Effector memory CD4-positive, alpha-beta T cell (primary cell): ENCODE measurements at regions not wholly inside any gene's neighbourhood (a gene's known extent, or its start where the extent isn't known, plus 50 kb on each side); places are given as distances from the start of the nearest gene placed in this dataset.

Experiments used
- DNase-seq, 3 donors: peaks; one replicate each; pipeline ENCODE4 v3.0.0-alpha.2; 2020
- H3K27ac ChIP-seq: 2 replicates; pipeline ENCODE4 v1.7.0; 2013; ENCODE audit warnings: mild to moderate bottlenecking, low read length, moderate library complexity; ENCODE audit not compliant: insufficient read depth, poor library complexity, severe bottlenecking
- H3K27me3 ChIP-seq: replicated peaks from 2 replicates; pipeline ENCODE4 v1.7.0; 2013; ENCODE audit warnings: mild to moderate bottlenecking, low read length; ENCODE audit not compliant: insufficient read depth, control insufficient read depth, poor library complexity, severe bottlenecking
- H3K36me3 ChIP-seq: 2 replicates; pipeline ENCODE4 v1.7.0; 2013; ENCODE audit warnings: mild to moderate bottlenecking, low read length, moderate library complexity; ENCODE audit not compliant: control insufficient read depth, insufficient read depth
- H3K4me1 ChIP-seq: 2 replicates; pipeline ENCODE4 v1.7.0; 2013; ENCODE audit warnings: low read length, mild to moderate bottlenecking; ENCODE audit not compliant: control insufficient read depth, insufficient read depth, poor library complexity, severe bottlenecking
- H3K4me3 ChIP-seq: 2 replicates; pipeline ENCODE4 v1.7.0; 2013; ENCODE audit warnings: low read length, low read depth, mild to moderate bottlenecking; ENCODE audit not compliant: insufficient read depth, poor library complexity, severe bottlenecking
- H3K9me3 ChIP-seq: 2 replicates; pipeline ENCODE4 v1.7.0; 2013; ENCODE audit warnings: mild to moderate bottlenecking, low read length, moderate library complexity; ENCODE audit not compliant: control insufficient read depth

GRCh38 chr1:10866321-10867093 is 70.1 kb upstream of the CASZ1 start:
- peaks cover 7% of the 10 kb centered on the region for H3K4me1 ChIP-seq
- no peak for DNase-seq
- H3K9me3 ChIP-seq: no peaks in the 10 kb centered on the region
- H3K27ac ChIP-seq: no peak overlapping the region
- H3K27me3 ChIP-seq: peaks cover 25% of the 10 kb centered on the region
- no peaks in the 10 kb centered on the region for H3K36me3 ChIP-seq
- H3K4me3 ChIP-seq: peak overlapping the region; percentile 27

DNA sequence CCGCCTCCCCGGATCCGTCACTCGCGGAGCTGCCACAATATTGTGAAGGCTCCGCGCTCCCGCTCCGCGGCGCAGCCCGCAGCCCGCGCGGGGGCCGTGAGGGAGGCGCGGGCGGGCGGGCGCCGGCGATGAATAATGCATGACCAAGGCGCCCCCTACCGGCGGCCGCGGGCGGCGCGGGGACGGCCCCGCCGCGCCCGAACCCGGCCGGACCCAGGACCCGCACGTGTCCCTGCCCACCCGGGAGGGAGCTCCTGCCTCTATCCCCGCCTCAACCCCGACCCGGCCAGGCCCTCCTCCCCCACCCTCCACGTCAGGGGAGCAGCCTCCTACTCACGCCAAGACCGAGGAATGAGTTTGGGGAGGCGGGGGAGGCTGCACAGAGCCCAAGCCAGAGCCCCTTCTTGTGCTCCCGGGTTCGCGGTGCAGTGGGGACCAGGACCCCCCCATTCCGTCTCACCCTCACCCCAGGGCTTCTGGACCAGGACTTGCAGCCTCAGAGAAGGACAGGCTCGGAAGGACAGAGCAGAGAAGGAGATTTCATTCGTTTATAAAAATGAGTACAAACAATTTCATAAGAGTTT is 70.8 kb upstream of the CASZ1 start:
- H3K27me3 ChIP-seq: peaks cover 25% of the 10 kb centered on the region
- H3K36me3 ChIP-seq: no peaks in the 10 kb centered on the region
- H3K27ac ChIP-seq: no peak overlapping the region
- DNase-seq: peak; percentile 31 to 52 (median 31)
- no peaks in the 10 kb centered on the region for H3K9me3 ChIP-seq
- peak overlapping the region; percentile 32 for H3K4me3 ChIP-seq
- peaks cover 7% of the 10 kb centered on the region for H3K4me1 ChIP-seq

- H3K27ac ChIP-seq: no peak overlapping the region
- H3K9me3 ChIP-seq: no peaks in the 10 kb centered on the region
- DNase-seq: no peak
- H3K4me3 ChIP-seq: no peak overlapping the region
- H3K36me3 ChIP-seq: no peaks in the 10 kb centered on the region
- peaks cover 25% of the 10 kb centered on the region for H3K27me3 ChIP-seq
- peaks cover 7% of the 10 kb centered on the region for H3K4me1 ChIP-seq
Observed at GRCh38 chr1:10867914-10868598, 71.6 kb upstream of the CASZ1 start.

- H3K9me3 ChIP-seq: no peaks in the 10 kb centered on the region
- DNase-seq: no peak
- H3K36me3 ChIP-seq: no peaks in the 10 kb centered on the region
- peaks cover 25% of the 10 kb centered on the region for H3K27me3 ChIP-seq
- no peak overlapping the region for H3K4me3 ChIP-seq
- no peak overlapping the region for H3K27ac ChIP-seq
- peaks cover 7% of the 10 kb centered on the region for H3K4me1 ChIP-seq
Observed at GRCh38 chr1:10868599-10868965, 72.1 kb upstream of the CASZ1 start.

DNA sequence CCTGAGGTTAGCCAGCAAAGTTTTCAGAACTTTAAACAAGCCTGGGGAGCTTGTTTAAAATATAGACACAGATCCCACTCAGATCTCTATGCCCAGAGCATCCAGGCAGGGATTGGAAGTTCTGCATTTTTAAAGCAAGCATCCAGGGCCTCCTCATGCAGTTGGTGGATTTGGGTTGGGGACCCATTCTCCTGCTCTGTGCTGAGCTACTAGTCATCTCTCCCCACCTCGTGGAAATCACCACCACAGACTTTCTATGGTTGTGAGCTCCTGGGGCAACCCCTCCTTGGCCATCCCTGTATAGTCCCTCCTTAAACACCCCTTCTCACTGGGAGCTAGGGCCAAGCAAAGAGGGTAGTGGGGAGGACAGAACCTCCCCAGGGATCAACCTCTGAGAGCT is 73.5 kb upstream of the CASZ1 start:
- no peak overlapping the region for H3K4me3 ChIP-seq
- no peaks in the 10 kb centered on the region for H3K36me3 ChIP-seq
- H3K27ac ChIP-seq: no peak overlapping the region
- H3K4me1 ChIP-seq: peaks cover 7% of the 10 kb centered on the region
- DNase-seq: no peak
- H3K9me3 ChIP-seq: no peaks in the 10 kb centered on the region
- peaks cover 25% of the 10 kb centered on the region for H3K27me3 ChIP-seq

GRCh38 chr1:10870493-10871096 is 74.1 kb upstream of the CASZ1 start:
- Histone ChIP-seq H3K4me3 (no peak overlapping the region), H3K36me3 (no peaks in the 10 kb centered on the region), H3K4me1 (peaks cover 7% of the 10 kb centered on the region), H3K9me3 (no peaks in the 10 kb centered on the region), H3K27ac (no peak overlapping the region), H3K27me3 (peaks cover 25% of the 10 kb centered on the region)
- DNase-seq: no peak

GRCh38 chr1:10873189-10873588 is 76.7 kb upstream of the CASZ1 start:
- Histone ChIP-seq H3K4me3 (no peak overlapping the region), H3K9me3 (no peaks in the 10 kb centered on the region), H3K4me1 (no peaks in the 10 kb centered on the region), H3K36me3 (no peaks in the 10 kb centered on the region), H3K27me3 (peaks cover 8% of the 10 kb centered on the region), H3K27ac (no peak overlapping the region)
- DNase-seq: no peak

DNA sequence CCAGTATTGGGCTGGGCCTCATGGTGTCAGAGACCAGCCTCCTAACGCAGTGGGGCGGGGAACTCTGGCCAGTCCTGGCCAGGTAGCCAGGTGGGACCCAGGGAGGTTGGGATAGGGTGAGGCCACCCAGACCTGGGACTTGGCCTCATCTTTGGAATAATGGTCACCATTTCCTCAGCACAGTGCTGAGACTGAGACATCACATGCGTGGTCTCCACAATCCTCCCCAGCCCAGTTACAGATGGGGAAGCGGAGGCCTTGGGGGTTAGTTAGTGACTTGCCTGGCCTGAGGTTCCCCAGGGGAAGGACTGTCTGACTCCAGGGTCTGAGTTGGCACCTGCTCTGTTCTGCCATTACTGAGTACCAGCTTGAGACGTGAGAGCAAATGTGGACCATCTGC is 77.9 kb upstream of the CASZ1 start:
- no peak overlapping the region for H3K27ac ChIP-seq
- H3K36me3 ChIP-seq: no peaks in the 10 kb centered on the region
- no peaks in the 10 kb centered on the region for H3K9me3 ChIP-seq
- H3K4me3 ChIP-seq: no peak overlapping the region
- DNase-seq: no peak
- H3K27me3 ChIP-seq: peaks cover 7% of the 10 kb centered on the region
- no peaks in the 10 kb centered on the region for H3K4me1 ChIP-seq

- H3K4me3 ChIP-seq: no peak overlapping the region
- H3K9me3 ChIP-seq: no peaks in the 10 kb centered on the region
- no peak overlapping the region for H3K27ac ChIP-seq
- no peaks in the 10 kb centered on the region for H3K27me3 ChIP-seq
- H3K4me1 ChIP-seq: no peaks in the 10 kb centered on the region
- DNase-seq: no peak
- no peaks in the 10 kb centered on the region for H3K36me3 ChIP-seq
Observed at GRCh38 chr1:10877894-10878293, 81.4 kb upstream of the CASZ1 start.

DNA sequence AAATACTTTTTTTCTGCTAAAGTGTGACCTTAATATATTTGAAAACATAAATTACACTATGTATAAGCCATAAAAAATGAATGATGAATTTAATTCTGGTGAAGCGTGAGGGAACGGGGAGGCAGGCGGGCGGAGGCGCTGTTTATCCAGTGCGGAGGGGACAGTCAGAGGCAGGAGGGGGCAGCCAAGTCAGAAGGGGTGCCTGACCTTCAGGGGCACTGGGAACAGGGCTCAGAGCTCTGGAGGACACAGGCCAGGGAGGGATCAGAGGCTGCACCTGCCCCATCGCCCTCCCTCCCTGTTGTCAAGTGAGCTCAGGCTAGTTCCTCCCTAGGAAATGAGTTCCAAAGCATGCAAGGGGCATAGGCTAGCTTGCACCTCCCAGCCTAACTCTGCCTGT is 82.0 kb upstream of the CASZ1 start:
- no peak overlapping the region for H3K4me3 ChIP-seq
- no peaks in the 10 kb centered on the region for H3K27me3 ChIP-seq

More for the DNA sequence above, 82.0 kb upstream of the CASZ1 start:
- DNase-seq: no peak
- H3K27ac ChIP-seq: no peak overlapping the region
- H3K4me1 ChIP-seq: no peaks in the 10 kb centered on the region
- no peaks in the 10 kb centered on the region for H3K9me3 ChIP-seq
- no peaks in the 10 kb centered on the region for H3K36me3 ChIP-seq
